GM12872 (cell line): ENCODE measurements at regions not wholly inside any gene's neighbourhood (a gene's known extent, or its start where the extent isn't known, plus 50 kb on each side); places are given as distances from the start of the nearest gene placed in this dataset.

Experiments used
- TF ChIP-seq, protein P1 (sequence below): IDR thresholded peaks from 3 replicates; pipeline ENCODE4 v1.5.1; 2011; ENCODE audit warnings: low read depth, mild to moderate bottlenecking, low read length, moderate library complexity; ENCODE audit not compliant: insufficient read depth

- TF ChIP-seq, protein P1, sequence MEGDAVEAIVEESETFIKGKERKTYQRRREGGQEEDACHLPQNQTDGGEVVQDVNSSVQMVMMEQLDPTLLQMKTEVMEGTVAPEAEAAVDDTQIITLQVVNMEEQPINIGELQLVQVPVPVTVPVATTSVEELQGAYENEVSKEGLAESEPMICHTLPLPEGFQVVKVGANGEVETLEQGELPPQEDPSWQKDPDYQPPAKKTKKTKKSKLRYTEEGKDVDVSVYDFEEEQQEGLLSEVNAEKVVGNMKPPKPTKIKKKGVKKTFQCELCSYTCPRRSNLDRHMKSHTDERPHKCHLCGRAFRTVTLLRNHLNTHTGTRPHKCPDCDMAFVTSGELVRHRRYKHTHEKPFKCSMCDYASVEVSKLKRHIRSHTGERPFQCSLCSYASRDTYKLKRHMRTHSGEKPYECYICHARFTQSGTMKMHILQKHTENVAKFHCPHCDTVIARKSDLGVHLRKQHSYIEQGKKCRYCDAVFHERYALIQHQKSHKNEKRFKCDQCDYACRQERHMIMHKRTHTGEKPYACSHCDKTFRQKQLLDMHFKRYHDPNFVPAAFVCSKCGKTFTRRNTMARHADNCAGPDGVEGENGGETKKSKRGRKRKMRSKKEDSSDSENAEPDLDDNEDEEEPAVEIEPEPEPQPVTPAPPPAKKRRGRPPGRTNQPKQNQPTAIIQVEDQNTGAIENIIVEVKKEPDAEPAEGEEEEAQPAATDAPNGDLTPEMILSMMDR = no peak
Measured at GRCh38 chr7:51918581-51918980, 602.0 kb upstream of the COBL start.

DNA sequence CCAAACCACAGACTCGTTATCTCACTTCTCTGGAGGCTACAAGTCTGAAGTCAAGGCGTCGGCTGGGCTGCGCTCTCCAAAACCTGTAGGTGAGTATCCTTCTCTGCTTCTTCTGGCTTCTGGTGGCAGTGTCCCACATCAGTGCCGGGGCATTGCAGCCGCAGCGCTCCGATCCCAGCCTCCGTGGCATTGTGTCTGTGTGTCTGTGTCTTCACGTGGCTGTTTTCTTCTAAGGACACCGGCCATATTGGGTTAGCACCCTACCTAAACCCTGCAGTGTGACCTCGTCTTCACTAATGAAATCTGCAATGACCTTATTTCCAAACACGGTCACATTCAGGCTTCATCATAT is 584.9 kb upstream of the COBL start:
- TF ChIP-seq, protein P1 = no peak

DNA sequence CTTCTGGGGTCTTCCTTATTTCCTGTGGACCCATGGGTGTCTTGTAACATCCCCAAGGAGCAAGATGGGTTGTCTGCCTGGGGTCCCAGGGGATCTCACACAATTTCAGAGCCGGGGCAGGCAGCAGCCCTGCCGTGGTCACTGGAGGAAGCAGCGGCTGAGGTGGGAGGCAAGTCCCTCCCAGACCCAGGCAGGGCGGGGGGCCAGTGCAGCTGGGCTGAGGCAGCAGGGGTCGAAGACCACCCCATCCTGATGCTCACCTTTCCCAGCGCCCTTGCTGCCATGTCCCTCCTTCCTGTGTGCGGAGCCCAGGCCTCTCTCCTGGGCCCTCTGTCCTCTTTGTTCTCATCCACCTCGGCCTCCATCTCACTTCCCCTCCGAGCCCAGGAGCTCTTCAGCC is 583.0 kb upstream of the COBL start:
- TF ChIP-seq, protein P1 = no peak

GRCh38 chr7:51882412-51882811 is 565.8 kb upstream of the COBL start:
- TF ChIP-seq, protein P1 = no peak

DNA sequence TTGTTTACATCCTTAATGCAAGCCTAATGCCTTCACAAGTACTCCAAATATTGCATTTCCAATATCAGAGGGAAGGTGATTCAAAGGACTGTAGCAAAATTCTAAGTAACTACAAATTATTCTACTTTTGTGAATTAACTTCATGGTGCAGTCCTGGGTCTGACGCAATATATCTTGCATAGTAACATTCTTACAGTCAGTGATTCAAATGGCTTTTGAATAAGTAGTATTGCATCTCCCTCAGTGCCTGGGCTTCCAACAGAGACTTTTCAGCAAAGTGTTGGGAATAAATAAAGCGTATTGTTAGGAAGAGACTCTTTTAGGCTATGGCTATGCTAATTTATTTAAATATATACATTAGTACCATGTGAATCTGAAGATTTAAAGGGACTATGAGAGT is 564.7 kb upstream of the COBL start:
- TF ChIP-seq, protein P1 = no peak

- TF ChIP-seq, protein P1 = no peak
Measured at GRCh38 chr7:51878865-51879264, 562.3 kb upstream of the COBL start.

GRCh38 chr7:51869452-51869851 is 552.8 kb upstream of the COBL start:
- TF ChIP-seq, protein P1 = no peak

DNA sequence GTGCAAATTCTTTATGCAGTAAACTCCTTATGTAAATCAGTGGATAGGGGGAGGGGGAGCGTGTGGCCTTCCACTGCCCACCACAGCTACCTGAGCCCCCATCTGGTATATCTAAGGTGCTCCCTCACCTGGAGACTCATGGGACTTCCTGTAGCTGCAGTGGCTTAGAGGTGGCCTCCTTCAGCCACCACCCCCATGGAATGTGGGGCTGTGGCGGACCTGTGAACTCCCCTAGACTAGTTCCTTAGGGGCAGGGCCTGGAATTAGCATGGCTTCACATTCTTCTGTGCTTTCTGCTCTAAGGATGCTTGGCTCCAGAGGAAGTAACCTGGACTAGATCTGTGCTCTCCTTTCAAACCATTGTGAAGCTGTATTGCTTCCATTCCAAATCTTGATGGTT is 550.5 kb upstream of the COBL start:
- TF ChIP-seq, protein P1 = no peak
